GM19043 (cell line): ENCODE measurements at regions not wholly inside any gene's neighbourhood (a gene's known extent, or its start where the extent isn't known, plus 50 kb on each side); places are given as distances from the start of the nearest gene placed in this dataset.
"Not testable (repeated sequence)": the region's sequence is repeated elsewhere in the genome, so short reads cannot be mapped to it uniquely, and the experiment has no call there.

Experiments used
- ATAC-seq: cut with Tn5 transposase; IDR thresholded peaks from one replicate; pipeline ENCODE4 v1.9.1; 2021; ENCODE audit warnings: low read depth; ENCODE audit not compliant: unreplicated experiment

DNA sequence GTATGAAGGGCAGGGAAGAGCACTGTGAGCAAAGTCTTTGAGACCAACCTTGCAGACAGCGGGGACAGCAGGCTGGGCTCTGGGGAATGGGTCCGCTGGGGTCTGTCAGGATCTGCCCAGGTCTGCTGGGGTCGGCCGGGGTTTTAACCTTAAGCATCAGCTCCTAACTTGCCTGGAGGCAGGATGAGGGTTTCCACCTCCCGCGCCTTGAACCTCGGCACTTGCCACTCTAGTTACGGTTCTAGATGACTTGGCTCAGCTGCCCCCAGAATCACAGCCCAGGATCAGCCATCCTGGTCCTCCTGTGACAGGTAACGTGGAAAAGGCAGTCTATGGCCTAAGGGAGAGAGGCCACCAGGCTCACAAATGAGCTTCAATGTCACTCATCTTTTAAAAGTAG, 50.4 kb upstream of the CACUL1 start:
- ATAC-seq, result no peak

DNA sequence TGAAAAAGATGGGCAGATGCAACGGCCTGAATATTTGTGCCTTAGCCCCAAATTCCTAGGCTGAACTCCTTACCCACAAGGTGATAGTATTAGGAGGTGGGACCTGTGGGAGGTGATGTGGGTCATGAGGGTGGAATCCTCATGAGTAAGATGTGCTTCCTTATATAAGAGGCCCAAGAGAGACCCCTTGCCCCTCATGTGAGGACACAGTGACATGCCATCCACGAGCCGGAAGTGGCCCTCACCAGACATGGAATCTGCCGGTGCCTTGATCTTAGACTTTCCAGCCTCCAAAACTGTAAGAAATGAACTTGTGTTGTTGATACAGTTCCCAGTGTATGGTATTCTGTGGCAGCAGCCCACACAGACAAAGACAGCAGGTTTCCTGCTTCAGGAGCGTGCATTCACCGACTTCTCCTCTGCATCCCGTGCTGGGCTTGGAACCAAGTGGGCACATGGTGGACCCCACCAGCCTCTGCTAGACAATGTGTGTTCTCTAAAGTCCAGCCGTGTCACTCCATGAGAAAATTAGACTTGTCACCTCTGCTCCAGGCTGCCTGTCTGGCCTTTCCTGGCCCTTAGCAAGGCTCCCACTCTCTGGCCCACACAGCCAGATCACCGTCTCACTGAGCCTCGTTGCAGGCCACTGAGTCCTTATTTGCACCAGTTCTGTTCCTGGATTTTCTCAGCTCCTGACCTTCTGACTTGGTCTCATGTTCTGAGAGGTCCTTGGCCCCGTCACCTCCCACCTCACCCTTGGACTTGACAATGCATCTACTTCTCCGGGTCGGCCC, 52.9 kb upstream of the CACUL1 start:
- ATAC-seq, result no peak

DNA sequence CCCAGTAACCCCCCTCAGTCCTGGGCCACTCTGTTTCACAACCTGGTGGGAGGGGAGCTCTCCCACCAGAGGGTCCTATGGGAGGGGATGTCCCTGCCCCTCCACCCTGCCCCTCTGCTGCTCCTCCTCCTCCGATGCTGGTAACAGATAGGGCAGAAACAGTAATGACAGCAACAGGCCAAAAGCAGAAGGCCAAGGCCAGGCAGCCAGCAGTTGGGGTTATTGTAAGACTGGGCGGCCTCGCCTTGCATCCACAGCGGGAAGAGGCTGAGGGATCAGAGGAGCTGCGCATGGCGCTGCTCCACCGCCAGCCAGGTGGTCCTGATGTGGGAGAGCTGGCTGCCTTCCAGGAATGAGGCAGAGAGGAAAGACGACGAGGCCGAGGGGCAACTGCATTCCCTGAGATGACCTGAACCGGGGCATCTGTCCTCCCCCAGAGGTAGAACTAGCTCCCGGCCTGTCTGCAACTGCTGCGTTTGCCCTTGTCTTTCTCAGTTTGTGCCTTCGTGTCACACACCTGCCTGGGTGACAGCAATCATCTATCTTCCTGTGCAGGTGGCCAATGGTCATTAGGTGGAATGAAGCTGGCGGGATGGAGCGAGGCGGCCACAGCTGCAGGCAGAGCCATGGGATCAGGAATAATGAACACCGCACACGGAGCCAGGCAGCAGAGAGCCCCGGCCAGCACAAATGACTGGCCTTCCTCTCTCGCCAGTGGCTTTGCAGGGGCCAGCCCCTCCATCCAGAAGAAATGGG, 54.0 kb upstream of the CACUL1 start:
- no peak for ATAC-seq

DNA sequence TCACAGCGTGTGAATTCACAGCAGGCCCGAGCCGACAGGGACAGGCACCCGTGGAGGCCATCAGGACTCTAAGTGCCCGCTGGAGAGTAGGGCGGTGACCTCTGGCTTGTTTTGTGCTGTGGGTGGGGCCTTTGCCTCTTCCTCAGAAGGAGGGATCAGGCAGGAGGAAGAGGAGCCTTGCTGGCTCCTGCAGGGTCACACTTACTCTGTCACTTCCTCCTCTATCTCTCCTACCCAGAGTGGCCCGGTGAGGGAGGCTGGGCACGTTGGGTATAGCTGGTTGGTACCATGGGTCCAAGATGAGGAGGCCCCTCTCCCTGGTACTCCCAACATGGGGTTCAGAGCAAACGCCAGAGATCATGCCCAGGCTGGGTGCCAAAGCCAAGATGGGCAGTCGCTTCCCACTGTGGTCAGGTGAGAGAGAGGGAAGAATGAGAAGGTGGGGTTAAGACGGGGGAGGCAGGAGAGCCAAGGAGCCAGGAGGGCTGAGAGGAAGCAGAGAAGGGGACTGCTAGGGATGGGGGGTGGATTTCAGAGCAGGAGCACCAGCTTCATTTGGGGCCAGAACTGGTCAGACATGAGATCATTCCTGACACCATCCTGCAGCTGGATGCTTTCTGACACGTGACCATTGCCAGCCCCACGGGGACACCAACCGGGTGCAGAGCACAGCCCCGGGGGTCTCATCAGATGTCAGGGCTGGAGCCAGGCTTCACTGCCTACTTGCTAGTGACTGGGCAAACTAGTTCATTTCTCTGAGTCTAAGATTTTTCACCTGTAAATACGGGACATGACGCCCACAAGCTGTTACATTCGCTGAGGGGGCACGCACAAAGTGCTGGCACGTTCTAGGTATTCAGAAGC, 54.8 kb upstream of the CACUL1 start:
- no peak for ATAC-seq

DNA sequence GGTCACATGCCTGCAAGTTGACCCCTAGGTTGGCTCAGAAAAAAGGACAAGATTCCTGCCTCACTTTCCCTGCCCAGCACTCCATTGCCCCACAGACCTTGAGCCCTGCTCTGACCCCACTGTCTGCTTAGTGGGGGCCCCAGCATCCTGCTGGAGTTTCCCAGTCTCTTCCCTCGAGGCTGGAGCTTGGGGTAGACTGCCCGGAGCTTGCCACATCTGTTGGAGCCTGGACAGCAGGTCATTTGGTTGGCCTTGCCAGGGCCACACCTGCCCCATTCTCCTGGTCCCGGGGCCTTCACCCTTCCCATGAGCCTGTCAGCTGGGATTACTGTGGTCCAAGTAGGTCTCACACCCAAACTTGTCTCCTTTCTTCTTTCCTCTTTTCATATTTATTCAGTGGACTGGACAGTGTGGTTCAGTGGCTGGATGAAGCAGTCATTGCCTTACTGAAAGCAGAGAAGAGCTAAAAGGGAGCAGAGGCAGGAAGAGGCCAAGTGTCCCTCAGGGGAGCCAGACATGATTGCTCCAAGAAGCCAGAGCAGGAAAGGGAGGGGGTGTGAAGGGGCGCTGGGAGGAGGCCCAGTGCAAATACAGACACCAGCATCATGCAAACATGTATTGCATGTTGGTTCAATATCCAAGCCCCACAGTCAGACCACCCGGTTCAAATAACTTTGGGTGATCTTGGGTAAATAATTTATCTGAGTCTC, 56.2 kb upstream of the CACUL1 start:
- no peak for ATAC-seq

DNA sequence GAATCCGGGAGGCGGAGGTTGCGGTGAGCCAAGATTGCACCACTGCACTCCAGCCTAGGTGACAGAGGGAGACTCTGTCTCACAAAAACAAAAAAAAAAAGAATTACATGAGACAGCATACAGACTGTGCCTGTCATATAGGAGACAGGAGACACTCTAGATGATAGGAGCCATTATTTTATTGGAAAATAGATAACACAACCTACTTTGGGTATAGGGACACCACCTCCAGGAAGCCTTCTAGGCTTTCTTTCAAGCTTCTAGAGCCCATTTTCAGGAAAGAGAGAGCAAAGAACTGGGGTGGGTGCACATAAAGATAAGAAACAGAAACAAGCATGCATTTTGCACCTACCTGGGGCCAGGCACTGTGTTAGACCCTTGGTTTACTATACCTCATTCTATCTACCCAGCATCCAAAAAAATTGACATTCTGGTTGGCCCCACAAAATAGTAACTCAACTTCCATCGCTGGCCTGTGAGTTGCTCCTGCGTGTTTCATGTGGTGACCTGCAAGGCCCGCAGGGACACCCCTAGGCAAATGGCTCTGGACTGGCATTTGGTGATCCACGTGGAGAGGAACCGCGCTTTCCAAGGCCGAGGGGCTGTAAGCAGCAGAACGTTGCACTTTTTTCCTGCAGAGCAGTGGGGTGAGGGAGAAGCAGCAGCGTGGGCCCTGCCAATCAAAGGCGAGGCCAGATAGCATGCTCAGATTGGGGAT, 57.1 kb upstream of the CACUL1 start:
- ATAC-seq, result no peak

DNA sequence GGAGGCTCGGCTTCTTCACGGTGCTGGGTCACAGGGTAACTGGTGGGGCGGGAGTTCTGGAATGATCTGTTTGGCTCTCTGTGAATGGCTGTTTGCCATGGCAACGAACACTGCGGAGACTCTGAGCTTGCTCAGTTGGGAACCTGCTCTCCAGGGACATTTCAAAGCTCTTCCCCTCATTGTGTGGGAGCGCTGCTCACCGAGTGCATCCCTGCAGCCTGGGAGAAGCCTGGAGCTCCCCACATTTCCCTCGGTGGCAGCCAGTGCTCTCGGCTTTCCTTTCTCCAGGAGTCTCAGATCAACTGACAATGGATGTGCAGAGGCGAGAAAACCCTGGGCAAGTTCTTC, 57.6 kb upstream of the CACUL1 start:
- no peak for ATAC-seq

DNA sequence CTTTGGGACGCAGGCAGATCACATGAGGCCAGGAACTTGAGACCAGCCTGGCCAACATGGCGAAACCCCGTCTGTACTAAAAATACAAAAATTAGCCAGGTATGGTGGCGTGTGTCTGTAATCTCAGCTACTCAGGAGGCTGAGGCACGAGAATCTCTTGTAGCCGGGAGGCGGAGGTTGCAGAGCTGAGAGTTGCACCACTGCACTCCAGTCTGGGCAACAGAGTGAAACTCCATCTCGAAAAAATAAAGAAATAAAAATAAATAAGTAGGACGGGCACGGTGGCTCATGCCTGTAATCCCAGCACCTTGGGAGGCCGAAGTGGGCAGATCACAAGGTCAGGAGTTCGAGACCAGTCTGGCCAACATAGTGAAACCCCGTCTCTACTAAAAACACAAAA, 58.2 kb upstream of the CACUL1 start:
- ATAC-seq, result not testable (repeated sequence)

DNA sequence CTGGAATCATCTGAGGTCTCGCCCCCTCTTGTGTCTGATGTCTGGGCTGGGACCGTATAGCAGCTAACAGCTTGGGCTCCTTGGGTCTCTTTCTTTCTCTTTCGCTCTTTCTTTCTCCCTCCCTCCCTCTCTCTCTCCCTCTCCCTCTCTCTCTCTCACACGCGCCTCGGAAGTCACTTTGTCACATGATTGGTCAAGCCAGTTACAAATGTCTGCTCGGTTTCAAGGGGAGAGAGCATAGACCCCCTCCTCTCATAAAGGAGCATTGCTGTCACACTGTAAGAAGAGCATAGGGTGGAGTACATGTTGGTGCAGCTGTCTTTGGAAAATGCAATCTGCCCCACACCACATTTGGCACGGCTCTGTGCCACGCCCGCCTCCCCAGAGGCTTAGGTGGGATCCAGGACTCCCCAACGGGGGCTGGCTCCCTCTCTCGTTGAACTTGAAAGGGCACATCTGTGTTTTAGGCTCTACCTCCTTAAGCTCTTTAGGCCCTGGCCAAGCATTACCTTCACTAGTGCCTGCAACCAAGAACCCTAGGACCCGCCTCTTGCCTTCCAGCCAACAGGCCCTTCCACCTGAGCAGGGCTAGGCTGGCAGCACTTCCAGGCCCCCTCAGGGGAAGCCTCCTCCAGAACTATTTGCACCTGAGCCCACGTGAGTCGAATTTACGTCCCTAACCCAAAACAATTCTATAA, 61.9 kb upstream of the CACUL1 start:
- no peak for ATAC-seq

DNA sequence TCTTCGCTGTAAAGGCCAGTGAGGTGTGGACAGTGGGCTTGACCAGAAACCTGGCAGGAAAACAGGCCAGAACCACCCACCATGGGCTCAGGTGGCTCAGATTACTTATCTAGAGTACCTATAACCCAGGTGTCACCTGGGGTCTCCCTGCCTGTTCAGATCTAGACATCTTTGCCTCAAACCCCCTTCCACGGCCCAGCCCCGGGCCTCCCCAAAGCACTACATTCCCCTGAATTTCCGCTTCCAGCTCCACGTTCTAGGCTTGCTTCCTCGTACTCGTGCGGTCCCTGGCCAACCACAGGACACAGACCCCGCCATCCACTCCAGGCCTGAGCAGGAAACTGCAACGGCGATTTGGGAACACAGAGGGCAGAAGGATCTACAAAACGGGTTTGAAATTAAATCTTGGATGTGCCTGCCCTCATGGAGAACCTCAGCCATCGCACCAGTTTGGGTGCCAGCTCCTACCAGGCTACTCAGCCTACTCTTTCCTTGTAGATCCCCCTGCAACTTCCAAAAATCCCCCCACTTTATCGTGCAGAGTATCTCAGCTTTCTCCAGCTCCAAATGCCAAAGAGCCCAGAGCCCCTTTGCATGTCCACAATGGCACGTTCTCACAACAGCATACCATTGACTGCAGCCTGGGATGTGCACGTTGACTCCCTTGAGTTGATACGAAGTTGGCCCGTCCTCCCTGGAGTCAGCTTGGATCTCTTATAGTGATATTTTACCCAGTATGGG, 62.7 kb upstream of the CACUL1 start:
- ATAC-seq, result no peak

DNA sequence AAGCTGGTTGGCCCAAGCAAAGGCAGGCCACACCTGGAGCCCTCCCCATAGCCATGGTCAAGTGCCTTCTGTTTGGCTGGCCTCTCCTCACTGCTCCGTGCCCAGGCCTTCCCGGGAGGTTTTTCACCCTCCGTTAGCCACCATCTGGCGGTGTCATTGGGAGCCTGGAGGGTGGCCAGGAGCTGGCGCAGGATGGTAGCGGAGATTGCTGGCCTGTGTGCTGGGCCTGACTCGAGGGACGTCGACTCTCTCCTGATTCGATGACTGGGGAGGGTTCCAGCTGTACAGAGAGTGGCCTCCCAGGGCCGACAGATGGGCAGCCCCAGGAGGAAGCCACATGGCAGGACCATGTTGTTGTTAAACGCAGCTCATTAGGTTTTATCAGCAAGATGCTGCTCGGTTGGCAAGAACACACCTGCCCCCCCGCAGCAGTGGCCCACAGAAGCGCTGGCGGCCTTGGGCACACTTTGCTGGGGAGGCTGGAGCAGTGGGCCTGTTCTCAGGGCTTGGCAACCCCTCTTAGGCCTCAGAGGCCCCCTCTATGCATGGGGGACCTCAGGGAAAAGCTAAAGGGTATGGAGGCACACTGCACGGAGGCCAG, 64.0 kb upstream of the CACUL1 start:
- no peak for ATAC-seq

DNA sequence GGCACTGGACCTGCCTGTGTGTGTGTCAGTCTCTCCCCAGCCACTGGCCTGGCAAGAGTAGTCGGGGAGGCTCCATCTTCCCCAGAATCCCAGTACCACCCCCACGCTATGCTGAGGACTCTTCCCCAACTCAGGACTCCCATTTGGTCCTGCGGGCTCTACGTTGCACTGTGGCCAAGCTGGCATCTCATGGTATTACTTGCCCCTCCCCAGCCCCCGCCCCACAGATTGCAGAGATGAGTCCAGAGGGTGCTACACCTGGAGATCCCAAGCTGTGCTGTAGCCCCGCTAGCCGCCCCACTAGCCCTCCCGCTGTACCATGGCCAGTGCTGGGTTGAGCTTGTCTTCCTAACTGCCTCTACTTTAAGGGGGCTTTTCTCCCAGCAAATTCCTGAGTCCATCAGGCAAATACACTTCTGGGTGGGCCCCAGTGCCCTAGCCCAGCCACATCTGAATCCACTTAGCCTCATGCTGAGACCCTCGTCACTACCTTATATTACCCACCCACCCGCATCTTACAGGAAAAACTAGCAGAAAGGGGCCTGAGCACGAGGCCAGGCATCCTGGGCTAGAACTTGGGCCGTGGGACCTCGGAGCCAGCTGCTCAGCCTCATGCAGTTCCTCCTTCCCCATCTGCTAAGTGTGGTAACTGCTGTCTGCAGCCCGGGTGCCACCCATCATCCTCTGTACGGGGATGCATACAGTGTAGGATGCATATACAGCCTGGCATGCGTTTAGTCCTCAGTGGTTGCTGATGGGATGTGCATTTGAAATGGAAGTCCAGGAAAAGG, 65.8 kb upstream of the CACUL1 start:
- ATAC-seq, result no peak

DNA sequence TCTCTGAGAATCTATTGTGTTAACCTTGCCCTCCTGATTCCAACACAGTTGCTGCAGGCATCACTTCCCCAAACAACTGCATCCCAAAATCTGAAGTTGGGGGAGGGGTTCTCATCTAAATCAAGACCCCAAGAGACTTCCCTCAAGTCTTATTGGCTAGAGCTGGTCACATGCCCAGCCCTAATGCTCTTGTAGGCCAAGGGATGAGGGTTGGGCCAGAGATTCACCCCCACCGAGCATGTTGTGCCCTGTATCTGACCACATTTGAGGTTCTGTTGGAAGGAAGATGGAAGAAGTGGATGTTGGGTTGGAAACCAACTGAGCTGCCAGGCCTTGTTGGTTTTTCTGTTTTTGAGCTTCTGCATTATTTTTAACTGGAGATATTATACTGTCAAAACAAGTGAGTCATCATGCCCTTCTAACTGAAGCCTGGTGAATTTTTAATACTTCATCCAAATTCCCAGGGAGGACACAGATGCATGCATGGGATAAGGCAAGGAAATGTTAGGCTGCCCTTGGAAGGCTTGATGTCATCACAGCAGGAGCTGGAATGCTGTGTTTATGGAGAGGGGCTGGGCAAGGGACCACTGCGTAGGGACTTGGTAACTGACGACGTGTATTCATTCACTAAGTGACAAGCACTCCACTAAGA, 68.6 kb upstream of the CACUL1 start:
- ATAC-seq, result no peak

DNA sequence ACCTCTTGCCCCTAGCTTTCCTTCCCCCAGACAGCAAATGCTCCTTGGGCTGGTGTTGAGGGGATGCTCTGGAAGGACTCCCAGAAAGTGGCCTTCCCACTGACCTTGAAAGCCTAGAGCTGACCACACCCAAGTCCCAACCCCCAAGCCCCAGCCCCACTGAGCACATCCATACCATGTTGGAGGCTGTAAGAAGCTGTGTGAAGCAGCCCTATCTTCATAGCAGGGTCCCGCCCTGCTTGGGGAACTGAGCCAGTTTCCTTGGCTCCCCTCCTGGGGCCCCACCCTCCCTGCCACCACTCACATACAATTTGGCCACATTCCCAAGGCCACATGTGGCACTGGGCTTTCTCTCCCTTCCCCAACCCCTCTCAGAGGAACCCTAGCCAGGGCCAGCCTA, 72.3 kb upstream of the CACUL1 start:
- no peak for ATAC-seq

DNA sequence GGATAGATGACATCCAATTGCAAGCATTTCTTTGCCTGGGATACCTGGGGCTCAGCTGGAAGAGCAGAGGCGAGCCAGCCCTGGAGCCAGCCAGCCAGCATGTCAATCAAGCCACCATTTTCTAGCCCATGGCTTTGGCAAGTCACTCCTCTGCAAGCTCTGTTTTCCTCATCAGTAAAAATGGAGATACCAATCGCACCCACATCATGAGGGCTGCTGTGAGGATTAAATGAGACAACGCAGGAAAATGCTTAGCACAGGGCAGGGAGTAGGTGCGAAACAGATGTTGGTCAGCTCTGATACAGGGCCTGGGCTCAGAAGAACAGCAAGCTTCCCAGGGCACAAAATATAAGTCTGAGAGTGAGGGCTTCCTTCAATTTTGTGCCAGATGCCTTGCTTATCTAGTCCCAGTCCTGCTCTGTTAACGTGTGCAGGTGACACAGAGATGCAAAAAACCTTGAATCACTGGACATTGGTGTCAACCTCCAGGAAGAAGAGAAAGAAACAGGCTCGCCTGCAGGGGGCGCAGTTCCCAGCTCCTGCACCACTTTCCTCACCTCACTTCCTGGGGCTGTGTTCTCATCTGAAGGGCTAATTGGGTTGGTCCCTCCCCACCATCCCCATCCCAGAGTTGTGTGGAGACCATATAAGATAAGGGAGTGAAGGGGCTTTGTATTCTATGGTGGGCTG, 72.8 kb upstream of the CACUL1 start:
- ATAC-seq, result no peak

DNA sequence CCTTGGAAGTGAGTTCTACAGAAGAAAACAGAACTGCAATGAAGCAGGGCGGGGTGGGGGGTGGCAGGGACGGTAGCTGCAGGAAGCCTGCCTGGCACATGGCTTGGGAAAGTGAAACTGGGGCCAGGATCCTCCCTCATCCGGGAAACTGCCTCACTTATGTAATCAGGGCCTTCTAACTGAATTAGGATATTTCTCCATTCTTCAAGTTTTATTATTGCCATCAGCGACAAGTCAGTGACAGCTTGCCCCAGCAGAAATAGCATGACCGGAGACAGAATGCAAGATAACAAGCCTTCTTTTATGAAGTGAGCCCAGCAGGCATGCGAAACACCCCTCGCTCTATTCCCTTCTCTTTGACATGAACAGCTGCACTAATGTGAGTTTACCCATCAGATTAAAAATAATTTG, 77.5 kb upstream of the CACUL1 start:
- no peak for ATAC-seq

DNA sequence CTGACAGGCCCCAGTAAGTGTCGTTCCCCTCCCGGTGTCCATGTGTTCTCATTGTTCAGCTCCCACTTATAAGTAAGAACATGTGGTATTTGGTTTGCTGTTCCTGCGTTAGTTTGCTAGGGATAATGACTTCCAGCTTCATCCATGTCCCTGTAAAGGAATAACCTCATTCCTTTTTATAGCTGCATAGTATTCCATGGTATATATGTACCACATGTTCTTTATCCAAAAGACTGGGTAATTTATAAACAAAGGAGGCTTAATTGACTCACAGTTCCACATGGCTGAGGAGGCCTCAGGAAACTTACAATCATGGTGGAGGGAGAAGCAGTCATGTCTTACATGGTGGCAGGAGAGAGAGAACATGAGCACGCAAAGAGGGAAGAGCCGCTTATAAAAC, 79.6 kb upstream of the CACUL1 start:
- not testable (repeated sequence) for ATAC-seq
